HG02588 (cell line): ENCODE measurements at regions not wholly inside any gene's neighbourhood (a gene's known extent, or its start where the extent isn't known, plus 50 kb on each side); places are given as distances from the start of the nearest gene placed in this dataset.

Source experiments
- ATAC-seq: cut with Tn5 transposase; IDR thresholded peaks from one replicate; pipeline ENCODE4 v1.9.1; 2021; ENCODE audit warnings: mild to moderate bottlenecking, moderate library complexity; ENCODE audit not compliant: unreplicated experiment

- ATAC-seq = no peak
These were observed 537.6 kb downstream of the EFNB2 start for GRCh38 chr13:105997581-105998550.

- no peak for ATAC-seq
These were observed 539.0 kb downstream of the EFNB2 start for GRCh38 chr13:105996391-105997025.

GRCh38 chr13:105994340-105994739, 541.1 kb downstream of the EFNB2 start:
- no peak for ATAC-seq

GRCh38 chr13:105991622-105992277, 543.7 kb downstream of the EFNB2 start:
- ATAC-seq = no peak

GRCh38 chr13:105991131-105991530, 544.3 kb downstream of the EFNB2 start:
- ATAC-seq = no peak

- ATAC-seq = no peak
These were observed 545.1 kb downstream of the EFNB2 start for GRCh38 chr13:105990256-105990958.

GRCh38 chr13:105984646-105985045, 550.8 kb downstream of the EFNB2 start:
- ATAC-seq = no peak

GRCh38 chr13:105984236-105984635, 551.2 kb downstream of the EFNB2 start:
- no peak for ATAC-seq

GRCh38 chr13:105982219-105982930, 553.1 kb downstream of the EFNB2 start:
- no peak for ATAC-seq

- ATAC-seq = no peak
These were observed 556.1 kb downstream of the EFNB2 start for GRCh38 chr13:105979131-105980011.

GRCh38 chr13:105974380-105974779, 561.1 kb downstream of the EFNB2 start:
- ATAC-seq = no peak

GRCh38 chr13:105972811-105973590, 562.5 kb downstream of the EFNB2 start:
- ATAC-seq = no peak

GRCh38 chr13:105972306-105972721, 563.1 kb downstream of the EFNB2 start:
- ATAC-seq = no peak

GRCh38 chr13:105971738-105972137, 563.7 kb downstream of the EFNB2 start:
- no peak for ATAC-seq

- no peak for ATAC-seq
These were observed 564.1 kb downstream of the EFNB2 start for GRCh38 chr13:105971312-105971711.

GRCh38 chr13:105969761-105970160, 565.7 kb downstream of the EFNB2 start:
- ATAC-seq = no peak

- no peak for ATAC-seq
These were observed 569.6 kb downstream of the EFNB2 start for GRCh38 chr13:105965910-105966309.

GRCh38 chr13:105962080-105962479, 573.4 kb downstream of the EFNB2 start:
- no peak for ATAC-seq

- no peak for ATAC-seq
These were observed 574.0 kb downstream of the EFNB2 start for GRCh38 chr13:105961438-105961837.
